Activated naive CD4-positive, alpha-beta T cell treated with anti-CD3 and anti-CD28 coated beads, Interleukin-2, amount 50 U/mL, for 16 hours (primary cell): ENCODE measurements at regions not wholly inside any gene's neighbourhood (a gene's known extent, or its start where the extent isn't known, plus 50 kb on each side); places are given as distances from the start of the nearest gene placed in this dataset.

Experiments
- DNase-seq: peaks from one replicate; pipeline ENCODE4 v3.0.0-alpha.2; 2020

DNA sequence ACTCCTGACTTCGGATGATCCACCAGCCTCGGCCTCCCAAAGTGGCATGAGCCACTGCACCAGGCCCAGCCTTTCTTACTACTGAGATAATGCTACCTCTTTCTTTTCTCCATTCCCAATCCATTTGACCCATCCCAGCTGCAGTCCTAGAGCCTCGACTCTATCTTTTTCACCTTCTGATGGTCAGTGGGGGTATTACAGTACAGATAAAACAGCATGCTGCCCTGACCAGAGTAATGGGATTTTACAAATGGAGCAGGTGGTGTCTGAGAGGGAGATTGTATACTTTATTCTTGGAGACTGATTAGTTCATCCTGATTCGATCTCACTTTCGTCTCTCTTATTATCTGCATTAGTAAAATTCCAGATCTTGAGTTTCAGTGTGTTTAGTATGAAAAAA is 238.6 kb upstream of the TNP1 start:
- no peak for DNase-seq

DNA sequence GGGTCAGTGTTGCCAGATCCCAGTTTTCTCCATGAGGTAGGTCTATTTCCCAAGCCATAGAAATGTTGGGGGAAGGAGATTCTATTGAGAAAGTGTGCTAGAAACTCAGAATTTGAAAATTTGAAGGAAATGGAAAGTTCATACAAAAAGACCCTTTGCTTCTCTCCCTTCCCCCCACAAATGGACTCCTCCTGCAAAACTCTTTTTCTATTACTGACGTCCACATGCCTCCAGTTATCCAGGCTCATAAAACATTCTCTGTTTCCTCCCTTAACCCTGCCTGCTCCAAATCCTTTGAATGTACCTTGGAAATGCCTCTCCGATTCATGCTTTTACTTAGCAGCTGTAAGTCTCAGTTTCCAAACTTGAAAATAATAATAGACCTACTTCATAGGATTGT is 237.5 kb upstream of the TNP1 start:
- no peak for DNase-seq

- DNase-seq, result no peak
Observed at GRCh38 chr2:217096474-217097225, 236.8 kb upstream of the TNP1 start.

GRCh38 chr2:217095511-217096205 is 235.8 kb upstream of the TNP1 start:
- no peak for DNase-seq

DNA sequence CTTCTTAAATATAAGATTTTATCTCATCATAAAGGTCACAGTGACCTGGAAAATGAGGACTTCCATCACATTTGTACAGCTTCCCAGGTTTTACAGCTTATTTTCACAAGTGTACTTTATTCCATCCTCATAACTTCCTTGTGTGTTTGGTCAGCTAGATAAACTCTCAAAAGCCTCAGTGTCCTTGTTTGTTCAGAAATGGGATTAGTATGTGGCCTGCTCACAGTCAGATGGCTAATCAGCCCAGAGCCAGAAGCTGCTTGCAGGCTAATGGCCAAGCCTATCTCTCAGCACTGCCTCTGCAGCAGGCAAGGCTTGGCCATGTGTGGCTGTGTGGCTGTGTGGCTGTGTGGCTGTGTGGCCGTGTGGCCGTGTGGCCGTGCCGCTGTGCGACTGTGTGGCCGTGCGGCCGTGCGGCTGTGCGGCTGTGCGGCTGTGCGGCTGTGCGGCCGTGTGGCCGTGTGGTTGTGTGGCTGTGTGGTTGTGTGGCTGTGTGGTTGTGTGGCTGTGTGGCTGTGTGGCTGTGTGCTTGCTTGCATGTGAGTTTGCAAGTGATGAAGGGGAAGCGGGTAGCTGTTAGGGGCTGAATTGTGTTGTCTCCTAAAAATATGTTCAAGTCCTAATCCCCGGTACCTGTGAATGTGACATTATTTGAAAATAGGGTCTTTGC is 233.0 kb upstream of the TNP1 start:
- DNase-seq, result no peak

GRCh38 chr2:217091531-217091930 is 231.7 kb upstream of the TNP1 start:
- no peak for DNase-seq

DNA sequence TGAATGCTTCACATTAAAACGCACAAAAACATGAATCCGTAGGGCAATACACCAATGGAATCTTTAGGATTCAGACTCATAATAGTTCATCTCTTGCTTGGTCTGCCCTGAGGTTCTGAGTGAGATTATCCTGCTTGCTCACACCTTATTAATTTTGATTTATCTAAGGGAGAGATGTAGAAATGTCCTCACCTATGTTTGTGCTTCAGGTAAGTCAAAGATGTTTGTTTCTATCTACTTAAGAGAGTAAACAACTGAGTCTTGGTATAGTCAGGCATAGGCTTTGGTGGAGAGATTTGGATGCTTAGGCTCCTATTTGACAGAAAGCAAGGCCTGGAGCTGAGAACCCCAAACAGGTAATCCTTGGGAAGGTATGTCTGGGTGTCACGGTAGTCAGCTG is 231.0 kb upstream of the TNP1 start:
- no peak for DNase-seq

GRCh38 chr2:217090024-217090473 is 230.2 kb upstream of the TNP1 start:
- no peak for DNase-seq

- DNase-seq, result no peak
Observed at GRCh38 chr2:217086718-217087117, 226.9 kb upstream of the TNP1 start.

DNA sequence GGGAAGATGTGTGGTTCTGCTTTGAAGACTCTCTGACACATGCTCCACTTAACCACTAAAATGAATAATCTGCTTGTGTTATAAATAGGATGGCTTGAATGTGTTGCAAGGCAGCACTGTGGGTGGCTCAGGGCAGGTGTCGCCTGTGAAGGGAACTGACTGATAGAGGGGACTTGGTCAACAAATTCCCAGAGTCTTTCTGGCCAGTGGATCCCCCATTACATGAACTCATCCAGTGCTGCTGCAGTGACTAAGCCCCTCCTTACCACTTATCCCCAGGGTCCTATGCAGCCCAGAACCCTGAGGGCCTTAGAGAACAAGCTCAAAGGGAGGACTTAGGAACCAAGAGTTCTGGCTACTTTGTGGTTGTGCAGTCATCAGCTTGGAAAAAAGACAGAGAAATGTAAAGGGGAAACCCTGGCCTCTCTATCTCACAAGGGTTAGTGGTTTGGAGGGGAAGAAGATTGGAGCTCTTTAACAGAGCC is 226.2 kb upstream of the TNP1 start:
- no peak for DNase-seq

DNA sequence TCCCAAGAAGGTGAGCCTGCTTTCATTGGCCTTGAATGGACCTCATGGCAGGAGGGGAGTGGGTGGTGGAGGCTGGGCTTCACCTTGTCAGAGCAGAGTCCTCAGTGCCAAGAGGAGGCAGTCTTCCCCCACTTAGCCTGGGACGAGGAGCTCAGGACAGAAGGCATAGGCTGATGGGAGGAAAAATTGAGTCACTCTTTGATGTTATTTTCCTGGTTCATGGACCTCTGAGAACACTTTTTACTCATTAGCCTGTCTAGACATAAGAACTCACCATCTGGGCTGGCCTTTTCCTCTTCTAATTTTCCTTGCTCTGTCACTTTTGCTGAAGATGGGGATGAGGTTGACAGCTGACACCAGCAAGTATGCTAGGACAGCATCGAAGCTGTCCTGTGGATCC is 225.7 kb upstream of the TNP1 start:
- no peak for DNase-seq

- DNase-seq, result no peak
Observed at GRCh38 chr2:217081799-217082198, 221.9 kb upstream of the TNP1 start.

DNA sequence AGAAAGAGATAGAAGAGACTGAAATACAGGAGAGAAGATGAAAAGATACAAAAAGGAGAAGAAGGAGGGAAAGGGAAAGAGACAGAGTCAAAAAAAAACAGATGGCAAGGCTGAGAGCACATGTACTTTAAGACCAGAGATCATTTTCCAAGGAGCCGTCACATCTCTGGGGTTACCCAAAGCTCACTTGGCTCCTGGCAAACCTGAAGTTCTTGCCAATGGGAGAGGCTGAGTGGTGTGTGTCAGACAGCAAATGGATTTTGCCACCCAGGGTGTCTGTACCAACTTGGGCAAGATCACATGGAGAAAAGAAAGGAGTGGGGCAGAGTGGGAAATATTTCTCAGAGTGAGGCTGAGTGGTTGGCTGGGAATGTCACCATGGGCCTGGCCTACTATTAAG is 219.3 kb upstream of the TNP1 start:
- no peak for DNase-seq

DNA sequence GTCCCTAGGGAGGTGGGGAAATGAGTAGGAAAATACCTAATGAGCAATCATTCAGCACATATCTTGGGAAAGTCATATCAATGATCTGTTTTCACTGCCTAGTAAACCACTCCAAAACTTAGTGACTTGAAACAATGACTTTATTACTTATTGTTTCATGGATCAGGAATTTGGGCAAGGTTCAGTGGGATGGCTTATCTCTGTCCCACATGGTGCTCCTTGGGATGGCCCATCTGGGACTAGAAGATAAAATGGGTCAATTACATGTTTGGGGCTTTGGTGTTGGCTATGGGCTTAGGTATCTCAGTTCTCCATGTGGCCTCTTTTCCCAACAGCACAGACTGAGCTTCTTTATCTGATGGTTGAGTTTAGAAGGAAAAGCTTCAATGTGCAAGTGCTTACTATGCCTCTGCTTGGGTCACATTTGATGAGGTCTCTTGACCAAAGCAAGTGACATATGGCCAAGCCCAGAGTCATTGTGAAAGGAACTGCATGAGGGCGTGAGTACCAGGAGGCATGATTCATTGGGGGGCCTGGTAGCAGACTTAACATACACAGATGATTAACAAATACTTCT is 218.1 kb upstream of the TNP1 start:
- no peak for DNase-seq

DNA sequence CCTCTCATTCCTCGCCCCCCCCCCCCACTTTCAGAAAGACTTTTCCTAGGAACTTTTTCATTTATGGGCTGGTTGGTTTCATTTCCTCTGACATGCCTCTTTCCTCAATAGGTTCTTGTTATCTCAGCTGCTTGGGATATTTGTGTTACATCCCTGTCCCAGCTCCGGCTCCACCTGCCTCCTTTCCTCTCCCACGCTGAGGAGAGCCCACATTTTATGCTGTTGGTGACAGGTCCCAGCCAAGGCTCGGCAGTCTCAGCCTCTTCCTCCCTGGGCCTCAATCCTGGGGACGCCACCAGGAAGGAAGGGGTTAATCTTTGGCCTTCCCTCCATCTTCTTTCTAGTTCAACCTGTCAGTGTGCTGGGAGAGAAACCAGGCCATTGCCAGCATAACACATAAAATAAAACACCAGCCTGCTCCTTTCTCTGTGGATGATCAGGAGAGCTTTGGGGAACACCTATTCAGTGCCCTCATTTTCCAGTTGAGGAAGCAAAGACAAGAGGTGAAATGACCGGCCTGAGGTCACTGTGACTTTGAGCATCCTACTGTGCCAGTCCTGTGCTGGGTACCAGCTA is 216.9 kb upstream of the TNP1 start:
- no peak for DNase-seq

GRCh38 chr2:217076058-217076435 is 216.2 kb upstream of the TNP1 start:
- DNase-seq, result no peak

DNA sequence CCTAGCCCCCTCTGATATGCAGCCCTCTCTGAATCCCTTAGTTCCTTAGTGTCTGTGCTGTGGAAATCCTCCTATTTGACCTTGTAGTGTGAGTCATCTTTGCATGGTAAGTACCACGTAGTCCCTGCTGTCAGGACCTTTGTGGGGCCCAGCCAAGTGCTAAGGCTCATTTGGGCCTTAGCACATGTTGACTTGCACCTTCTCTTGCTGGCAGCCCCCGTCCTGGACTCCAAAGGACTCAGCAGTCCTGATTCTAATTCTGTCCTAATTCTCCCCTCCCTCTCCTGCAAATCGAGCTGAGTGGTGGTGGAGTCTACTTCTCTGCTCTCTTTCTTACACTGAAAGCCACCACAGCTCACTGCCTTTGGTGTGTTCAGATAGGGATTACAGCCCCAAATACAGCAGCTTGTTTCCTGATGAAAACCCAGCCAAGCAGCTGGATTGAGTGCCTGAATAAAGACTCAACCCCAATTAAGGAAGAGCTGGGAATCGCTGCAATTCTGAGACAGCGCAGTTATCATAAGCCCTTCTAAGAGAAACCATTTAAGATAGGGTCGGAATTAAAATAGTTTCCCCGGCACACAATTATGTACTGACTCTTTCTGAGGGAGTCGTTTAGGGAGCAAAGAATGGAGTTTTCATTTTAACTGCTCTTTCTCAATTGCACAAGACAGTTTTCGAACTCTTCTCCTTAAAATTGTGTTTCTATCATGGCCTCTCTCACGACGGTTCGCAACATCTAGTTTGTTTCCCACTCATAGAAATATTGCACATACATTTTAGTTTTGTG is 215.6 kb upstream of the TNP1 start:
- no peak for DNase-seq

DNA sequence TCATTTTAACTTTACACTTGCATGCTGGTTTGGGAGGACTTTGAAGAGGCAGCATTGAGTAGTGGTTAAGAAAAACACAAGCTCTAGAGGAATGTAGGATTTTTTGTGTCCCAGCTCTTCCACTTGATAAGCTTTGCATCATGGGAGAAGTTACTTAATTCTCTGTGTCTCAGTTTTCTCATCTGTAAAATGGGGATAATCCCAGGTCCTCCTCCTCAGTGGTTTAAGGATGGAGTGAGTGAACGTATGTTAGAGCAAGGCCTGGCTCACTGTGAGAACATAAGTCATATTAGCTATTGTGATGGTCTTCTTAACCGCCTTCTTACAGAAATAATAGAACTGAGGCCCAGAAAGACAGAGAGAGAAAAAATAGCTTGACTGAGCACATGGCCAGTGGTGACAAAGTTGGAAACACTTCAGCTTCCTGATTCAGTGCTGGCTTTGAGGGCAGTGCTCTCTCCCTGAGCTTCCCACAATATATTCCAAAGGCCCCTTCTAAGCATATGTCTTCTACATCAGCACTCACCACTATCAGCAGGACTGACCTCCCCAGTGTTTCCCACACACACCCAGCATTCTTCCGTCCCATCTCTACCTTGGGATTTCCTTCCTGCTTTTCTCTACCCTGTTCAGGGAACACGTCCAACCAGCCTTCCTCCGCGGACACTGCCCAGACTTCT is 214.9 kb upstream of the TNP1 start:
- no peak for DNase-seq

DNA sequence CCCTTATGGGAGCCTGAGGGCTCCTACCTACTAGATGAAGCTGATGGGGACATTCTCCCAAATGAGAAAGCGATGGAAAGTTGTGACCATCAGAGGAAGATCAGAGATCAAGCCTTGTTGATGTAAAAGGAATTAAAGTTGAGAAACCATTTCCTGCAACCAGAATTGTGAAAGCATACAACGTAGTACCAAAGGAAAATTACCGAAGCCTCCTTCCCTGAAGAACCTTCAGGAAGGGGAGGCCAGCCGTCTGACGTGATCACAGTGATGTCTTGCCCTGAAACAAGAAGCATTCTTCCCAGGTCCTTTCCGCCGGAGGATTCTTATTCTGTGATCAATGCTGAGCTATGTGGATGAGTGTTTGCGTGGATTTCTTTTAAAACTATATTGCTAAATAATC is 211.6 kb upstream of the TNP1 start:
- no peak for DNase-seq

DNA sequence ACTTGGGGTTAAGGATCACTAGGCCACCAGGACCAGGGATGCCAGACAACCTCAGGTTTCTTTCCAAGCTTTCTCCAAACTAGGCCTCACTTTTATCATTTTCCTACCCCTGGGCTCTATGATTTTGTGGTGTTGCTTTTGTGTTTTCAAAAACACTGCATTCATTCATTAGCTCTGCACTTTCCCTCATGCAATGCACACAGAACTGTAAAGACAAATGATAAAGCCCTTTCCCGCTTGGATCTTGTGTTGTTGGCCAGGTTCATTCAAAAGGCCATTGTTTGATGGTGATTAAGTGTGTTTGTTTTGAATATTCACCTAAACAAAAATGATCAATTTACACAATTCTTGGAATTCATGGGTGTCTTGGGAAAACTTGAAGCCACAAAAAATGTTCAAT is 210.7 kb upstream of the TNP1 start:
- DNase-seq, result no peak

DNA sequence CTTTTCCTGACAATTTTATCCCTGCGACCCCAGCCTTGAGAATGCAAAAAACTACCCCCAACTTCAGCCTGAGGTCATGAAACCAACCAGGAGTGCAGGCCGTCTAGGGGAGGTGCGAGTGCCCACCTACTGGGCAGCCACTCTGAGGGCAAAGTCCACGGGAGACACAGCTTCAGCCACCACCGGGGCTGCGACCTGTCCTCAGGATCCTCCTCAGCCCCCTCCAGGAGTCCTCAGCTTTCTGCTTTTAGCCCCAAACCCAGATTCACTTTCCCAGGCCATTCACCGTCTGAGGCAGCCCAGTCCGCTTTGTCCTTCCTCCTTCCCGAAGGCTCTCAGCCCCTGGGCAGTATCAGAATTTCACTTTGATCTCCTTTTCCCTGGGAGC is 210.2 kb upstream of the TNP1 start:
- DNase-seq, result no peak
